Activated naive CD8-positive, alpha-beta T cell treated with anti-CD3 and anti-CD28 coated beads for 36 hours (primary cell): ENCODE measurements at regions not wholly inside any gene's neighbourhood (a gene's known extent, or its start where the extent isn't known, plus 50 kb on each side); places are given as distances from the start of the nearest gene placed in this dataset.

ENCODE experiments used
- DNase-seq: peaks from one replicate; pipeline ENCODE4 v3.0.0; 2021
- H3K27ac Mint-ChIP-seq: one replicate; pipeline ENCODE4 v1.8.0; 2022; ENCODE audit warnings: mild to moderate bottlenecking, moderate library complexity, mixed read lengths
- H3K27me3 Mint-ChIP-seq: one replicate; pipeline ENCODE4 v1.8.0; 2022; ENCODE audit warnings: mild to moderate bottlenecking, mixed read lengths
- H3K36me3 Mint-ChIP-seq: one replicate; pipeline ENCODE4 v1.8.0; 2021; ENCODE audit warnings: mild to moderate bottlenecking, mixed read lengths
- H3K4me1 Mint-ChIP-seq: one replicate; pipeline ENCODE4 v1.8.0; 2021; ENCODE audit warnings: mixed read lengths
- H3K4me3 Mint-ChIP-seq: one replicate; pipeline ENCODE4 v1.8.0; 2022; ENCODE audit warnings: mild to moderate bottlenecking, moderate library complexity, mixed read lengths
- H3K9me3 Mint-ChIP-seq: one replicate; pipeline ENCODE4 v1.8.0; 2022; ENCODE audit warnings: mixed read lengths

GRCh38 chr11:71201936-71202597, 50.3 kb downstream of the SHANK2 start:
- H3K27ac Mint-ChIP-seq: no peak overlapping the region
- peaks cover 3% of the 10 kb centered on the region for H3K27me3 Mint-ChIP-seq
- H3K4me3 Mint-ChIP-seq: no peak overlapping the region
- H3K9me3 Mint-ChIP-seq: no peaks in the 10 kb centered on the region
- H3K36me3 Mint-ChIP-seq: no peaks in the 10 kb centered on the region
- no peaks in the 10 kb centered on the region for H3K4me1 Mint-ChIP-seq
- DNase-seq: no peak

- H3K4me1 Mint-ChIP-seq: no peaks in the 10 kb centered on the region
- H3K27me3 Mint-ChIP-seq: peaks cover 3% of the 10 kb centered on the region
- no peak for DNase-seq
- no peak overlapping the region for H3K4me3 Mint-ChIP-seq
- H3K36me3 Mint-ChIP-seq: no peaks in the 10 kb centered on the region
- no peaks in the 10 kb centered on the region for H3K9me3 Mint-ChIP-seq
- no peak overlapping the region for H3K27ac Mint-ChIP-seq
Observed at GRCh38 chr11:71201231-71201630, 51.1 kb downstream of the SHANK2 start.

GRCh38 chr11:71200761-71201160, 51.6 kb downstream of the SHANK2 start:
- Mint-ChIP-seq H3K27ac (no peak overlapping the region), H3K9me3 (no peaks in the 10 kb centered on the region), H3K4me3 (no peak overlapping the region), H3K27me3 (peaks cover 3% of the 10 kb centered on the region), H3K36me3 (no peaks in the 10 kb centered on the region), H3K4me1 (no peaks in the 10 kb centered on the region)
- DNase-seq: no peak

- no peaks in the 10 kb centered on the region for H3K4me1 Mint-ChIP-seq
- no peak overlapping the region for H3K27ac Mint-ChIP-seq
- H3K9me3 Mint-ChIP-seq: no peaks in the 10 kb centered on the region
- H3K36me3 Mint-ChIP-seq: no peaks in the 10 kb centered on the region
- no peak overlapping the region for H3K4me3 Mint-ChIP-seq
- H3K27me3 Mint-ChIP-seq: peaks cover 3% of the 10 kb centered on the region
- DNase-seq: no peak
Observed at GRCh38 chr11:71200172-71200716, 52.1 kb downstream of the SHANK2 start.

- no peak overlapping the region for H3K4me3 Mint-ChIP-seq
- H3K4me1 Mint-ChIP-seq: no peaks in the 10 kb centered on the region
- DNase-seq: no peak
- H3K27me3 Mint-ChIP-seq: peaks cover 3% of the 10 kb centered on the region
- no peaks in the 10 kb centered on the region for H3K9me3 Mint-ChIP-seq
- no peak overlapping the region for H3K27ac Mint-ChIP-seq
- no peaks in the 10 kb centered on the region for H3K36me3 Mint-ChIP-seq
Observed at GRCh38 chr11:71199226-71199820, 53.1 kb downstream of the SHANK2 start.

- H3K4me3 Mint-ChIP-seq: no peak overlapping the region
Observed at GRCh38 chr11:71198823-71199165, 53.6 kb downstream of the SHANK2 start.

GRCh38 chr11:71198141-71198822, 54.1 kb downstream of the SHANK2 start:
- H3K4me3 Mint-ChIP-seq: no peak overlapping the region
- peaks cover 3% of the 10 kb centered on the region for H3K27me3 Mint-ChIP-seq
- DNase-seq: no peak

More at GRCh38 chr11:71198823-71199165, 53.6 kb downstream of the SHANK2 start:
- no peak overlapping the region for H3K27ac Mint-ChIP-seq
- H3K27me3 Mint-ChIP-seq: peaks cover 3% of the 10 kb centered on the region
- H3K4me1 Mint-ChIP-seq: no peaks in the 10 kb centered on the region
- DNase-seq: no peak
- H3K36me3 Mint-ChIP-seq: no peaks in the 10 kb centered on the region
- H3K9me3 Mint-ChIP-seq: no peaks in the 10 kb centered on the region

GRCh38 chr11:71197096-71197495, 55.3 kb downstream of the SHANK2 start:
- no peaks in the 10 kb centered on the region for H3K36me3 Mint-ChIP-seq
- H3K27me3 Mint-ChIP-seq: no peaks in the 10 kb centered on the region
- H3K27ac Mint-ChIP-seq: no peak overlapping the region
- H3K4me3 Mint-ChIP-seq: no peak overlapping the region
- no peak for DNase-seq
- no peaks in the 10 kb centered on the region for H3K4me1 Mint-ChIP-seq
- H3K9me3 Mint-ChIP-seq: no peaks in the 10 kb centered on the region

More at GRCh38 chr11:71198141-71198822, 54.1 kb downstream of the SHANK2 start:
- no peak overlapping the region for H3K27ac Mint-ChIP-seq
- H3K4me1 Mint-ChIP-seq: no peaks in the 10 kb centered on the region
- no peaks in the 10 kb centered on the region for H3K9me3 Mint-ChIP-seq
- H3K36me3 Mint-ChIP-seq: no peaks in the 10 kb centered on the region

GRCh38 chr11:71194710-71195109, 57.7 kb downstream of the SHANK2 start:
- H3K9me3 Mint-ChIP-seq: no peaks in the 10 kb centered on the region
- H3K4me1 Mint-ChIP-seq: no peaks in the 10 kb centered on the region
- no peaks in the 10 kb centered on the region for H3K36me3 Mint-ChIP-seq
- H3K4me3 Mint-ChIP-seq: no peak overlapping the region
- H3K27ac Mint-ChIP-seq: no peak overlapping the region
- no peaks in the 10 kb centered on the region for H3K27me3 Mint-ChIP-seq
- DNase-seq: no peak

- no peak overlapping the region for H3K27ac Mint-ChIP-seq
- no peaks in the 10 kb centered on the region for H3K36me3 Mint-ChIP-seq
- no peak for DNase-seq
- H3K27me3 Mint-ChIP-seq: no peaks in the 10 kb centered on the region
- no peak overlapping the region for H3K4me3 Mint-ChIP-seq
- no peaks in the 10 kb centered on the region for H3K9me3 Mint-ChIP-seq
- no peaks in the 10 kb centered on the region for H3K4me1 Mint-ChIP-seq
Observed at GRCh38 chr11:71193431-71193830, 58.9 kb downstream of the SHANK2 start.

GRCh38 chr11:71192629-71193028, 59.7 kb downstream of the SHANK2 start:
- Mint-ChIP-seq H3K27ac (no peak overlapping the region), H3K9me3 (no peaks in the 10 kb centered on the region), H3K4me3 (no peak overlapping the region), H3K4me1 (no peaks in the 10 kb centered on the region), H3K27me3 (no peaks in the 10 kb centered on the region), H3K36me3 (no peaks in the 10 kb centered on the region)
- no peak for DNase-seq

- H3K27ac Mint-ChIP-seq: no peak overlapping the region
- no peaks in the 10 kb centered on the region for H3K9me3 Mint-ChIP-seq
- no peaks in the 10 kb centered on the region for H3K27me3 Mint-ChIP-seq
- no peaks in the 10 kb centered on the region for H3K4me1 Mint-ChIP-seq
- no peak for DNase-seq
- H3K36me3 Mint-ChIP-seq: no peaks in the 10 kb centered on the region
- no peak overlapping the region for H3K4me3 Mint-ChIP-seq
Observed at GRCh38 chr11:71191201-71191600, 61.2 kb downstream of the SHANK2 start.

GRCh38 chr11:71190551-71190950, 61.8 kb downstream of the SHANK2 start:
- Mint-ChIP-seq H3K36me3 (no peaks in the 10 kb centered on the region), H3K27me3 (no peaks in the 10 kb centered on the region), H3K27ac (no peak overlapping the region), H3K9me3 (no peaks in the 10 kb centered on the region), H3K4me1 (no peaks in the 10 kb centered on the region), H3K4me3 (no peak overlapping the region)
- no peak for DNase-seq

- Mint-ChIP-seq H3K36me3 (no peaks in the 10 kb centered on the region), H3K27me3 (no peaks in the 10 kb centered on the region), H3K9me3 (no peaks in the 10 kb centered on the region), H3K4me3 (no peak overlapping the region), H3K27ac (no peak overlapping the region), H3K4me1 (no peaks in the 10 kb centered on the region)
- no peak for DNase-seq
Observed at GRCh38 chr11:71189768-71190315, 62.5 kb downstream of the SHANK2 start.
